ENCODE measurements at regions not wholly inside any gene's neighbourhood (a gene's known extent, or its start where the extent isn't known, plus 50 kb on each side); places are given as distances from the start of the nearest gene placed in this dataset.
A peak's percentile ranks its signal among the peaks of the same experiment; 100 is the strongest.

- no peak for TF ChIP-seq CTCF (IDR thresholded peaks at IDR 0.05)
- no peak for TF ChIP-seq EP300 (IDR thresholded peaks at IDR 0.05)
- no peak for TF ChIP-seq POLR2AphosphoS5 (IDR thresholded peaks at IDR 0.05)
- no peak for TF ChIP-seq POLR2A (IDR thresholded peaks at IDR 0.05)
- intact Hi-C loops (cut with DNase I; ENCODE audit: low total_unique reads) = no loop called here
- no peak for DNase-seq
- Histone ChIP-seq H3K27me3 (no peaks in the 10 kb centered on the region), H3K4me1 (peaks cover 2 to 27% (median 16%) of the 10 kb centered on the region in 4 donors), H3K4me3 (no peak overlapping the region), H3K36me3 (no peaks in the 10 kb centered on the region), H3K9me3 (no peaks in the 10 kb centered on the region), H3K27ac (no peak overlapping the region)
These were observed 342.7 kb downstream of the DEPDC1B start for GRCh38 chr5:60357302-60357701.

GRCh38 chr5:60356745-60357144 lies 343.2 kb downstream of the DEPDC1B start:
- Histone ChIP-seq H3K36me3 (no peaks in the 10 kb centered on the region), H3K4me1 (peaks cover 3 to 30% (median 16%) of the 10 kb centered on the region in 4 donors), H3K27ac (no peak overlapping the region), H3K27me3 (no peaks in the 10 kb centered on the region), H3K4me3 (no peak overlapping the region), H3K9me3 (no peaks in the 10 kb centered on the region)
- no peak for TF ChIP-seq CTCF (IDR thresholded peaks at IDR 0.05)
- TF ChIP-seq POLR2AphosphoS5 (IDR thresholded peaks at IDR 0.05) = no peak
- TF ChIP-seq EP300 (IDR thresholded peaks at IDR 0.05) = no peak
- no peak for DNase-seq
- WGBS, 5 donors = 75 to 92% (median 89%) methylated on average over 2 of the region's 2 CpGs
- intact Hi-C loops (cut with DNase I; ENCODE audit: low total_unique reads) = no loop called here

- peak overlapping the region in 1 of 5 donors; percentile 31 for H3K27ac ChIP-seq
- peaks cover 3 to 43% (median 19%) of the 10 kb centered on the region in 4 donors for H3K4me1 ChIP-seq
- no peaks in the 10 kb centered on the region for H3K27me3 ChIP-seq
- peak; percentile 41 to 75 for DNase-seq
- TF ChIP-seq POLR2AphosphoS5 (IDR thresholded peaks at IDR 0.05) = no peak
- no peak for TF ChIP-seq POLR2A (IDR thresholded peaks at IDR 0.05)
- no peaks in the 10 kb centered on the region for H3K36me3 ChIP-seq
- no peak overlapping the region for H3K4me3 ChIP-seq
- intact Hi-C loops (cut with DNase I; ENCODE audit: low total_unique reads) = no loop called here
- H3K9me3 ChIP-seq = peaks cover 0 to 3% (median 0%) of the 10 kb centered on the region in 4 donors
These were observed 344.8 kb downstream of the DEPDC1B start for GRCh38 chr5:60355181-60355580.

- Histone ChIP-seq H3K36me3 (no peaks in the 10 kb centered on the region), H3K4me1 (peaks cover 3 to 45% (median 19%) of the 10 kb centered on the region in 4 donors), H3K4me3 (no peak overlapping the region), H3K27ac (peak overlapping the region in 1 of 5 donors; percentile 31), H3K27me3 (no peaks in the 10 kb centered on the region), H3K9me3 (peaks cover 0 to 3% (median 0%) of the 10 kb centered on the region in 4 donors)
- intact Hi-C loops (cut with DNase I; ENCODE audit: low total_unique reads) = no loop called here
- no peak for TF ChIP-seq EP300 (IDR thresholded peaks at IDR 0.05)
- WGBS, 5 donors = 42 to 77% (median 50%) methylated on average over 1 of the region's 1 CpG
- no peak for DNase-seq
These were observed 345.7 kb downstream of the DEPDC1B start for GRCh38 chr5:60354311-60354710.

- DNase-seq = peak; percentile 36 to 80
These were observed 346.9 kb downstream of the DEPDC1B start for GRCh38 chr5:60352992-60353599.

More at GRCh38 chr5:60352992-60353599, 346.9 kb downstream of the DEPDC1B start:
- TF ChIP-seq POLR2AphosphoS5 (IDR thresholded peaks at IDR 0.05) = peak in 1 of 3 donors; percentile 18
- TF ChIP-seq CTCF (IDR thresholded peaks at IDR 0.05) = no peak
- no peak for TF ChIP-seq EP300 (IDR thresholded peaks at IDR 0.05)
- intact Hi-C loops (cut with DNase I; ENCODE audit: low total_unique reads) = no loop called here
- 18 to 55% (median 24%) methylated on average over 1 of the region's 1 CpG for WGBS, 5 donors
- H3K4me1 ChIP-seq = peaks cover 3 to 45% (median 19%) of the 10 kb centered on the region in 4 donors
- H3K9me3 ChIP-seq = peaks cover 0 to 3% (median 0%) of the 10 kb centered on the region in 4 donors
- no peak overlapping the region for H3K4me3 ChIP-seq
- H3K27me3 ChIP-seq = no peaks in the 10 kb centered on the region
- H3K36me3 ChIP-seq = no peaks in the 10 kb centered on the region
- peak overlapping the region in 3 of 5 donors; percentile 9 to 76 (median 71) for H3K27ac ChIP-seq
